ENCODE measurements at regions not wholly inside any gene's neighbourhood (a gene's known extent, or its start where the extent isn't known, plus 50 kb on each side); places are given as distances from the start of the nearest gene placed in this dataset.

DNA sequence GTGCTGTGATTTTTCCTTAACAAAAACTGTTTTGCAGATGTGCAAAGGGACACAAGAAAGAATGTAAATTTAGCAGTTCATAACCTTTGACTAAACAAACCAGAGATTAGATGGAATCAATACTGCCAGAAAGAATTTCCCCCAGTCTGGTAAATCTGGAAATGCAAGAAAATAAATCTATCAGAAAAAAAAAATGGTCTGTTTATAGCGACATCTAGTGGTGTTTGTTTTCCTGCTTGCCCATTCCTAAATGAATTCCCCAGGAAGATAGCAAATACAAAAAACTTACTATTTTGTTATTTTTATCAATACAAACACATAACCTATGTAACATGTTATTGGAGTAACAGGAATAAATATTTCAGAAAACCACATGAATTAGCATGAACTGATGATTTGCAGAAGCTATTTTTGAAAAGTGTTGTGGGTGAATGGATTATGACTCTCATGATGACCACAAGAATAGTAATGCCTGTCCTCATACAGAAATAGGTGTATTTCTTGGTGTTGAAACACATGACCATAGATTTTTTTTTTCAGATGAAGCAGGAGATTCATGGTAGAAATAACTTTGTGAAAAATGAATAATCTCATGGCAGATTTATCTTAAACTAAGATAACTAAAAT lies 1703.8 kb downstream of the MAT2B start:
- DNase-seq (ENCODE audit: low read depth, low spot score), result peak; percentile 24
- H3K4me3 ChIP-seq (replicated peaks in 1 of 3; ENCODE audit: insufficient read depth in 1 of 3, low read depth in 1 of 3, low read length in 3 of 3), result no peak overlapping the region
- TF ChIP-seq, protein P1, sequence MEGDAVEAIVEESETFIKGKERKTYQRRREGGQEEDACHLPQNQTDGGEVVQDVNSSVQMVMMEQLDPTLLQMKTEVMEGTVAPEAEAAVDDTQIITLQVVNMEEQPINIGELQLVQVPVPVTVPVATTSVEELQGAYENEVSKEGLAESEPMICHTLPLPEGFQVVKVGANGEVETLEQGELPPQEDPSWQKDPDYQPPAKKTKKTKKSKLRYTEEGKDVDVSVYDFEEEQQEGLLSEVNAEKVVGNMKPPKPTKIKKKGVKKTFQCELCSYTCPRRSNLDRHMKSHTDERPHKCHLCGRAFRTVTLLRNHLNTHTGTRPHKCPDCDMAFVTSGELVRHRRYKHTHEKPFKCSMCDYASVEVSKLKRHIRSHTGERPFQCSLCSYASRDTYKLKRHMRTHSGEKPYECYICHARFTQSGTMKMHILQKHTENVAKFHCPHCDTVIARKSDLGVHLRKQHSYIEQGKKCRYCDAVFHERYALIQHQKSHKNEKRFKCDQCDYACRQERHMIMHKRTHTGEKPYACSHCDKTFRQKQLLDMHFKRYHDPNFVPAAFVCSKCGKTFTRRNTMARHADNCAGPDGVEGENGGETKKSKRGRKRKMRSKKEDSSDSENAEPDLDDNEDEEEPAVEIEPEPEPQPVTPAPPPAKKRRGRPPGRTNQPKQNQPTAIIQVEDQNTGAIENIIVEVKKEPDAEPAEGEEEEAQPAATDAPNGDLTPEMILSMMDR (IDR thresholded peaks at IDR 0.05; ENCODE audit: extremely low read depth in 1 of 2, insufficient read depth in 1 of 2, low read depth in 1 of 2, low read length in 2 of 2), result peak; percentile 38 to 46
- TF ChIP-seq, protein P2, sequence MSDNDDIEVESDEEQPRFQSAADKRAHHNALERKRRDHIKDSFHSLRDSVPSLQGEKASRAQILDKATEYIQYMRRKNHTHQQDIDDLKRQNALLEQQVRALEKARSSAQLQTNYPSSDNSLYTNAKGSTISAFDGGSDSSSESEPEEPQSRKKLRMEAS (IDR thresholded peaks at IDR 0.05; ENCODE audit: insufficient read depth, insufficient read length), result no peak
- no peak for FAIRE-seq
- H4K20me1 ChIP-seq (replicated peaks; ENCODE audit: control insufficient read depth, extremely low read depth, insufficient read depth, low read length), result no peaks in the 10 kb centered on the region
- no peaks in the 10 kb centered on the region for H3K36me3 ChIP-seq (ENCODE audit: control insufficient read depth in 2 of 2, extremely low read depth in 1 of 2, insufficient read depth in 2 of 2, low read length in 2 of 2)
- ChIA-PET POLR2A (no interaction called here), CTCF (interaction anchor here (1.1 to 1.2 kb wide), 2 partner anchors 1196 to 1513 kb away, joined by 3 to 5 read pairs; no protein-coding TSS in a partner anchor)
- H3K79me2 ChIP-seq (ENCODE audit: control insufficient read depth, insufficient read depth, low read length), result no peaks in the 10 kb centered on the region
- no peaks in the 10 kb centered on the region for H3K27me3 ChIP-seq (ENCODE audit: control insufficient read depth in 2 of 2, insufficient read depth in 2 of 2, low read length in 2 of 2)
- no peaks in the 10 kb centered on the region for H3K4me1 ChIP-seq (ENCODE audit: control insufficient read depth, extremely low read depth, insufficient read depth, low read length)
- intact Hi-C loops (cut with micrococcal nuclease) (loop anchor here (1.0 kb wide), 2 partner anchors 705 to 1645 kb away; no protein-coding TSS in a partner anchor), dilution Hi-C loops (cut with MboI; ENCODE audit: extremely low pct_ligation_motif_present, low sequenced_read_pairs) (no loop called here)
- BruUV-seq (replicated peaks), result no TSS peak
- no peak overlapping the region for H3K4me2 ChIP-seq (ENCODE audit: insufficient read depth, low read length)
- H3K9me1 ChIP-seq (replicated peaks; ENCODE audit: control insufficient read depth, extremely low read depth, insufficient read depth, low read length), result no peaks in the 10 kb centered on the region
- H3K9me3 ChIP-seq (replicated peaks; ENCODE audit: control insufficient read depth, insufficient read depth, low read length), result no peaks in the 10 kb centered on the region
- H3K9ac ChIP-seq (replicated peaks; ENCODE audit: extremely low read depth, insufficient read depth, low read length), result no peak overlapping the region
- no peak overlapping the region for H2AFZ ChIP-seq (ENCODE audit: low read depth, low read length)
- H3K27ac ChIP-seq (ENCODE audit: insufficient read depth, low read depth, low read length), result no peak overlapping the region

DNA sequence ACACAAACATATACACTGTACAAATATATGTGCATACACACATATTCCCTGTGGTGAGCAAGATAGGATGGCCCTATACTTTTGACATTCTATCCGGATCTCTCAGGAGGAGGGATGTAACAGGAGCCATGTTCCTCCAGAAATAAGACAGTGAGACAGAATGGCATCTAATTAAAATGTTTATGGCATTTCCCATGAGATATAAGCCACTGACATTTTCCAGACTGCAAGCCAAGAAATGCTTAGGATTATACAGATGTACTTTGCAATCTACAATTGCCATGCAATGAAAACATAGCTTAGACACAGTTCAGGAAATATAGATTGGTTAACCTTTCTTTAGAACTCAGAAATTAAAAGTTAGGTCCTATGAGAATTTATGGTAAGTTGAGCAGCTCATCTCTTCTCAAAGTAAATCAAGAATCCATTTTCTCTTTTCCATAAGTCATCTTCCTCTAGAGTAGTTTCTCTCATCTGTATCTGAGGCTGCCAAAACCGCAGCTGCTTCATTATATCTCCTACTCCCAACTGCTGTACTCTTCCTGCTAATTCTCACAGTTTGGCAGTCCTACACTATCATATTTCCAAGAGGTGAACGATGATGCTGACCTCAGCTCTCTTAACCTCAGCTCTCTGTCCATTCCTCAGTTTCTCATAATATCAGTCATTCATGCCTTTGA lies 1719.1 kb downstream of the MAT2B start:
- Histone ChIP-seq H4K20me1 (replicated peaks; ENCODE audit: control insufficient read depth, extremely low read depth, insufficient read depth, low read length) (no peaks in the 10 kb centered on the region), H3K9me1 (replicated peaks; ENCODE audit: control insufficient read depth, extremely low read depth, insufficient read depth, low read length) (no peaks in the 10 kb centered on the region), H3K27me3 (ENCODE audit: control insufficient read depth in 2 of 2, insufficient read depth in 2 of 2, low read length in 2 of 2) (no peaks in the 10 kb centered on the region), H3K9me3 (replicated peaks; ENCODE audit: control insufficient read depth, insufficient read depth, low read length) (no peaks in the 10 kb centered on the region), H3K79me2 (ENCODE audit: control insufficient read depth, insufficient read depth, low read length) (no peaks in the 10 kb centered on the region), H2AFZ (ENCODE audit: low read depth, low read length) (no peak overlapping the region), H3K4me3 (replicated peaks in 1 of 3; ENCODE audit: insufficient read depth in 1 of 3, low read depth in 1 of 3, low read length in 3 of 3) (no peak overlapping the region), H3K4me1 (ENCODE audit: control insufficient read depth, extremely low read depth, insufficient read depth, low read length) (no peaks in the 10 kb centered on the region), H3K9ac (replicated peaks; ENCODE audit: extremely low read depth, insufficient read depth, low read length) (no peak overlapping the region), H3K36me3 (ENCODE audit: control insufficient read depth in 2 of 2, extremely low read depth in 1 of 2, insufficient read depth in 2 of 2, low read length in 2 of 2) (no peaks in the 10 kb centered on the region), H3K27ac (ENCODE audit: insufficient read depth, low read depth, low read length) (no peak overlapping the region), H3K4me2 (ENCODE audit: insufficient read depth, low read length) (no peak overlapping the region)
- FAIRE-seq (no peak), DNase-seq (ENCODE audit: low read depth, low spot score) (no peak)
- BruUV-seq (replicated peaks), result no TSS peak
- ChIA-PET POLR2A (no interaction called here), CTCF (no interaction called here)
- intact Hi-C loops (cut with micrococcal nuclease) (no loop called here), dilution Hi-C loops (cut with MboI; ENCODE audit: extremely low pct_ligation_motif_present, low sequenced_read_pairs) (no loop called here)
- no peak for TF ChIP-seq POLR2A (IDR thresholded peaks at IDR 0.05; ENCODE audit: low read depth, low read length)
- TF ChIP-seq, protein P1 (IDR thresholded peaks at IDR 0.05; ENCODE audit: extremely low read depth in 1 of 2, insufficient read depth in 1 of 2, low read depth in 1 of 2, low read length in 2 of 2), result no peak
- no peak for TF ChIP-seq MYC (IDR thresholded peaks at IDR 0.05; ENCODE audit: low read depth, low read length)
- no peak for TF ChIP-seq EZH2 (IDR thresholded peaks at IDR 0.05; ENCODE audit: borderline replicate concordance, low read depth, low read length, severe bottlenecking)
- TF ChIP-seq POLR2AphosphoS5 (IDR thresholded peaks at IDR 0.05; ENCODE audit: insufficient read depth, low read depth, low read length), result no peak
- no peak for TF ChIP-seq JUN (IDR thresholded peaks at IDR 0.05; ENCODE audit: borderline replicate concordance, insufficient read depth, insufficient read length, low read depth)
- no peak for TF ChIP-seq GATA2 (IDR thresholded peaks at IDR 0.05; ENCODE audit: insufficient read depth, insufficient read length, low read depth, low read length)
- TF ChIP-seq, protein P2 (IDR thresholded peaks at IDR 0.05; ENCODE audit: insufficient read depth, insufficient read length), result no peak
- TF ChIP-seq FOS (IDR thresholded peaks at IDR 0.05; ENCODE audit: borderline replicate concordance, insufficient read depth, low read length), result no peak

Measured in endothelial cell of umbilical vein (primary cell).